NCI-H1694 treated with DMSO at 0.1 percent for 48 hours (cell line): ENCODE measurements at regions not wholly inside any gene's neighbourhood (a gene's known extent, or its start where the extent isn't known, plus 50 kb on each side); places are given as distances from the start of the nearest gene placed in this dataset.
A peak's percentile ranks its signal among the peaks of the same experiment; 100 is the strongest.

Experiments
- DNase-seq: peaks from one replicate; lab custom pipeline; 2025; lab: John Stamatoyannopoulos, UW

- DNase-seq, result no peak
These were observed 91.5 kb upstream of the STK39 start for GRCh38 chr2:168338803-168339437.

- DNase-seq, result no peak
These were observed 93.5 kb upstream of the STK39 start for GRCh38 chr2:168340931-168341330.

GRCh38 chr2:168343586-168343985 is 96.2 kb upstream of the STK39 start:
- no peak for DNase-seq

GRCh38 chr2:168344706-168345105 is 97.3 kb upstream of the STK39 start:
- no peak for DNase-seq

GRCh38 chr2:168345601-168346000 is 98.2 kb upstream of the STK39 start:
- no peak for DNase-seq

- DNase-seq, result peak; percentile 90
These were observed 99.5 kb upstream of the STK39 start for GRCh38 chr2:168346725-168347477.

GRCh38 chr2:168348076-168348475 is 100.7 kb upstream of the STK39 start:
- peak; percentile 28 for DNase-seq

- DNase-seq, result no peak
These were observed 103.0 kb upstream of the STK39 start for GRCh38 chr2:168350380-168350779.

- no peak for DNase-seq
These were observed 102.8 kb upstream of the CERS6 start for GRCh38 chr2:168353251-168353650.

GRCh38 chr2:168354499-168354898 is 101.6 kb upstream of the CERS6 start:
- DNase-seq, result no peak

GRCh38 chr2:168355121-168355520 is 101.0 kb upstream of the CERS6 start:
- no peak for DNase-seq

- DNase-seq, result no peak
These were observed 100.1 kb upstream of the CERS6 start for GRCh38 chr2:168355779-168356476.

- no peak for DNase-seq
These were observed 99.6 kb upstream of the CERS6 start for GRCh38 chr2:168356477-168356835.

GRCh38 chr2:168357797-168358472 is 98.1 kb upstream of the CERS6 start:
- DNase-seq, result no peak

- no peak for DNase-seq
These were observed 97.0 kb upstream of the CERS6 start for GRCh38 chr2:168359082-168359481.

GRCh38 chr2:168363347-168364092 is 92.6 kb upstream of the CERS6 start:
- no peak for DNase-seq

GRCh38 chr2:168365094-168365621 is 90.9 kb upstream of the CERS6 start:
- DNase-seq, result no peak

- no peak for DNase-seq
These were observed 87.0 kb upstream of the CERS6 start for GRCh38 chr2:168369031-168369430.

GRCh38 chr2:168371273-168372019 is 84.6 kb upstream of the CERS6 start:
- no peak for DNase-seq

- DNase-seq, result no peak
These were observed 82.6 kb upstream of the CERS6 start for GRCh38 chr2:168373468-168373867.
